GM06990 (cell line): ENCODE measurements at regions not wholly inside any gene's neighbourhood (a gene's known extent, or its start where the extent isn't known, plus 50 kb on each side); places are given as distances from the start of the nearest gene placed in this dataset.

Experiments used
- DNase-seq: peaks from one replicate; pipeline ENCODE4 v3.0.0-alpha.2; 2011; ENCODE audit not compliant: insufficient read length; ENCODE audit errors: extremely low read depth
- H3K27me3 ChIP-seq: replicated peaks from 2 replicates; pipeline ENCODE4 v1.6.0; 2011; ENCODE audit warnings: low read length; ENCODE audit not compliant: control insufficient read depth, insufficient read depth
- H3K36me3 ChIP-seq: 2 replicates; pipeline ENCODE4 v1.5.1; 2011; ENCODE audit warnings: low read length; ENCODE audit not compliant: control insufficient read depth, insufficient read depth
- H3K4me3 ChIP-seq: replicated peaks from 2 replicates; pipeline ENCODE4 v1.5.1; 2011; ENCODE audit warnings: low read depth, mild to moderate bottlenecking, control low read depth, low read length
- TF ChIP-seq, protein P1 (sequence below): IDR thresholded peaks from 2 replicates; pipeline ENCODE4 v1.5.1; 2011; ENCODE audit warnings: low read length, control low read depth, mild to moderate bottlenecking, inconsistent platforms; ENCODE audit not compliant: insufficient read depth, poor library complexity, severe bottlenecking

DNA sequence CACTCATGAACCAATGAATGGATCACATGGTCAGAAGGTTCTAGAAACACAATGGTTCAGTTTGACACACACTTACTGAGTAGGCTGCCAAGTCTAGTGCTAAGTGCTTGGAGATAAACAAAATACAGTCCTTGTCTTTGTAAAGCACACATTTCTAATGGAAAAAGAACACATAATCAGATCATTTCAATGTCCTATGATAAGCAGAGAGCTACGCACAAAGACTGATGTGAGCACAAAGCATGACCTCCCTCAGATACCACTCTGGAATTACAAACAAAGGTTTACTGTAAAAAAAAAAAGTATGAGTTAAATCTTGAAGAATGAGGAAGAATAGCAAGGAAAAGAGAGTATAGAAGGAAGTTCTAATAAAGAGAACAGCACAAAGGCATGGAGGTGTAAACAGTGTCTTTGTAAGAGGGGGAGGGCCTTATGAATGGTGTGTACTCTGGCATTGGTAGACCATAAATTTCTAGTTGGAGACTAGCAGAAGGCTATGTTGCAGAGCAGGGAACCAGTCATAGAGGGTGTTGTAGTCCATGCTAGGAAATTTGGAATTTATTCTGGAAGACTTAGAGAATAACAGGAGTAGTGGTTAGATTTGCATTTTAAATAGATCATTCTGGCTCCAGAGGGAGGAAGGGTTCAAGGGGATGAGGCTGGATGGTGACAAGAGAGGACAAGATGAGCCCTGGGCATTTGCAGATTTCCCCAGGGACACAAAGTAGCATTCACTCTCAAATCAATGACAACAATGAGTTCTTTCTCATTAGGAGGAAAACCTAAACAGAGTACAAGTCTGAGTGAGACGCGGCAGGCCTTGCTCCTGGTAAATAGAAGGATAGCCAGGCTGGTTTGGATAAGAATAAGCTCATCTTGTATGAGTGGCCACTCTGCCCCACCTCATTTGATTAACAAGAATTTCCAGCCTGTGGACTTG is 468.0 kb downstream of the TOX3 start:
- TF ChIP-seq, protein P1, sequence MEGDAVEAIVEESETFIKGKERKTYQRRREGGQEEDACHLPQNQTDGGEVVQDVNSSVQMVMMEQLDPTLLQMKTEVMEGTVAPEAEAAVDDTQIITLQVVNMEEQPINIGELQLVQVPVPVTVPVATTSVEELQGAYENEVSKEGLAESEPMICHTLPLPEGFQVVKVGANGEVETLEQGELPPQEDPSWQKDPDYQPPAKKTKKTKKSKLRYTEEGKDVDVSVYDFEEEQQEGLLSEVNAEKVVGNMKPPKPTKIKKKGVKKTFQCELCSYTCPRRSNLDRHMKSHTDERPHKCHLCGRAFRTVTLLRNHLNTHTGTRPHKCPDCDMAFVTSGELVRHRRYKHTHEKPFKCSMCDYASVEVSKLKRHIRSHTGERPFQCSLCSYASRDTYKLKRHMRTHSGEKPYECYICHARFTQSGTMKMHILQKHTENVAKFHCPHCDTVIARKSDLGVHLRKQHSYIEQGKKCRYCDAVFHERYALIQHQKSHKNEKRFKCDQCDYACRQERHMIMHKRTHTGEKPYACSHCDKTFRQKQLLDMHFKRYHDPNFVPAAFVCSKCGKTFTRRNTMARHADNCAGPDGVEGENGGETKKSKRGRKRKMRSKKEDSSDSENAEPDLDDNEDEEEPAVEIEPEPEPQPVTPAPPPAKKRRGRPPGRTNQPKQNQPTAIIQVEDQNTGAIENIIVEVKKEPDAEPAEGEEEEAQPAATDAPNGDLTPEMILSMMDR = no peak
- Histone ChIP-seq H3K4me3 (no peak overlapping the region), H3K36me3 (no peaks in the 10 kb centered on the region), H3K27me3 (no peaks in the 10 kb centered on the region)
- no peak for DNase-seq

DNA sequence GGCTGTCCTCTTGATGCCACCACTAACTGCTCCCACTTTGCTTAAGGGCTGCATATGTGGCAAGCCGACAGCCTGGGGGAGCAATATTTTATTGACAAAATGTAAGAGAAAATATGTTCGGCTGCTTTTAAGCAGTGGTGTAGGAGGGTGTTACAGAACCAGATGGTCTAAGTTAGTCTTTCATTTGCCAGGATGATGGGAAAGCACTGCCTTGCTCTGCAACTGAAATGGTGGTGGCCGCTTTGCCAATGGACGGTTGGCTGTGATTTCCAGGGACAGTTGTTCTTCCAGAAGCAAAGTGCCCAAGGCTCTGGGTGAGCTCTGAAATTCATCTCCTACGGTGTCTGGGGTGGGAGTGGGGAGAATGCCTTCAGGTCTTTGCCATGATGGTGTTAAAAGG is 469.3 kb downstream of the TOX3 start:
- TF ChIP-seq, protein P1 = no peak
- Histone ChIP-seq H3K27me3 (no peaks in the 10 kb centered on the region), H3K4me3 (no peak overlapping the region), H3K36me3 (no peaks in the 10 kb centered on the region)
- no peak for DNase-seq

DNA sequence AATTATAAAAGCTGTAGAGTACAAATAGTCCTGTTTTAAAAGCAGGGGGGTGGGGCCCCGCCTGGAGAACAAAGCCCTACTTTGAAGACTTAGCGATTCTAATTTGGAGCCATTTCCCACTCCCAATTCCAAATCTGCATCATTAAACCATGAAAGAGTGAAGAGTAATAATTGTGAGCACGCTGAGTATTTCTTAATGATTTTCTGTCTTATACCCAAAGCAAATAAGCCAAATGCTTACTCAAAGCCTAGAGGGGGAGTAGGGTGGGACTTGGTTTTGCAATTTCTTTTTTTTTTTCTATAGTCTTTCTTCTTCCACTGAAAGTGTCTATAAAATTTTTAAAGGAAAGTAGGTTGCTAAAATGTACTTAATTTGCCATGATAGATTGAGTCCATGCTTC is 470.1 kb downstream of the TOX3 start:
- TF ChIP-seq, protein P1 = no peak
- Histone ChIP-seq H3K4me3 (no peak overlapping the region), H3K36me3 (no peaks in the 10 kb centered on the region), H3K27me3 (no peaks in the 10 kb centered on the region)
- no peak for DNase-seq

DNA sequence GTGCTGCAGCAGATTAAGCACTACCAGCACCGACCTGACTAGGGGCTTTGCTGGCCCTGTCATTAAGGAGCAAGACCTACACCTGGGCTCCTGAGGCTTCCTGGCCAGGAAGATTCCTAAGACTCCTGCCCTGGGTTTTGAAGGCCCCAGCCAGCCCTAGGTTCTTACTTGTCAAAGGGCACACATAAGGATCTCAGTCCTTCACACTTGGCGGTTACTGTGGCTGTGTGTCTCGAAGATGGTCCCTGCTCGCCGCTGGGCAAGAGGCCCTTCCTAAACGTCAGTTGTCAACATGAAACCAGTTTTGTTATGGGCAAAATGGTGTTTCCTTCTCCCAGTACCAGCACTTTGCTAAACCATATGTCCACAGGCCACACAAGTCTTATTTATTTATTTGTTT is 470.6 kb downstream of the TOX3 start:
- no peak for DNase-seq
- TF ChIP-seq, protein P1 = no peak
- Histone ChIP-seq H3K4me3 (no peak overlapping the region), H3K27me3 (no peaks in the 10 kb centered on the region), H3K36me3 (no peaks in the 10 kb centered on the region)

DNA sequence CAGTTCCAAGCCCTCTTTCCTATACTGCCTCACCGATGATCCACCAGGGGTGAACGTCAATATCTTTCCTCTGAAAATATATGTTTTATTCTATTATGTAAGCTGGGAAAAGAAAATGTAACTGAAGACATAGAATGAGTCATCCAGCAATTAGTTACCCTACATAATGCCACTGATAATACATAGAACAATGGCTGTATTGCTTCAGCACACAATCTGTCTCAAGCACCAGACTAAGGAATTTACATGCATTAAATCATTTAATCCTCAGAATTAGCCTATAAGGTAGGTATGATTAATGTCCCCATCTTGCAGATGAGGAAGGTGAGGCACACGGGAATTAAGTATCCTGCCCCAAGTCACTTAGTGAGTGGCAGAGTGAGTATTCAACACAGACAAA is 472.8 kb downstream of the TOX3 start:
- Histone ChIP-seq H3K27me3 (no peaks in the 10 kb centered on the region), H3K36me3 (no peaks in the 10 kb centered on the region), H3K4me3 (no peak overlapping the region)
- TF ChIP-seq, protein P1 = no peak
- no peak for DNase-seq
